Sigmoid colon (tissue), 6 donors: ENCODE measurements at regions not wholly inside any gene's neighbourhood (a gene's known extent, or its start where the extent isn't known, plus 50 kb on each side); places are given as distances from the start of the nearest gene placed in this dataset.

Source experiments
- DNase-seq: peaks from one replicate; pipeline ENCODE4 v3.0.0-alpha.2; 2019
- H3K27ac ChIP-seq, 4 donors: fragments of 200-600 bp; sonication (generic); one replicate each; pipeline ENCODE4 v1.5.1; 2016 to 2019; ENCODE audit warnings: mild to moderate bottlenecking in 1 of 4
- H3K27me3 ChIP-seq, 3 donors: fragments of 200-600 bp; sonication (generic); one replicate each; pipeline ENCODE4 v1.5.1; 2019; ENCODE audit warnings: mild to moderate bottlenecking in 1 of 3
- H3K36me3 ChIP-seq, 4 donors: fragments of 200-600 bp; sonication (generic); one replicate each; pipeline ENCODE4 v1.5.1; 2016 to 2019
- H3K4me1 ChIP-seq, 4 donors: fragments of 200-600 bp; sonication (generic); one replicate each; pipeline ENCODE4 v1.5.1; 2017 to 2019
- H3K4me3 ChIP-seq, 4 donors: fragments of 200-600 bp; sonication (generic); one replicate each; pipeline ENCODE4 v1.5.1; 2017 to 2019; ENCODE audit warnings: mild to moderate bottlenecking in 2 of 4, moderate library complexity in 1 of 4
- H3K9me3 ChIP-seq, 4 donors: fragments of 200-600 bp in 3 of 4; sonication (generic) in 3 of 4; one replicate each; pipeline versions ENCODE4 v1.5.1 to v1.6.1; 2013 to 2019
- CTCF ChIP-seq, 4 experiments: fragments of 450-650 bp in 3 of 4; fragments of 200-600 bp in 1 of 4; IDR thresholded peaks; one replicate each; pipeline ENCODE4 v1.5.1; 2016 to 2019; ENCODE audit warnings: antibody characterized with exemption in 4 of 4, mild to moderate bottlenecking in 3 of 4, moderate library complexity in 2 of 4
- EP300 ChIP-seq, 4 donors: sonication (generic); formaldehyde crosslinking; IDR thresholded peaks; one replicate each; pipeline ENCODE4 v1.6.1; 2017; ENCODE audit warnings: antibody characterized with exemption in 4 of 4
- POLR2A ChIP-seq, 2 donors: fragments of 450-650 bp; IDR thresholded peaks; one replicate each; pipeline ENCODE4 v1.6.1; 2016; ENCODE audit warnings: antibody characterized with exemption in 2 of 2, mild to moderate bottlenecking in 2 of 2, moderate library complexity in 2 of 2
- POLR2AphosphoS5 ChIP-seq, 4 donors: sonication (generic); formaldehyde crosslinking; IDR thresholded peaks; one replicate each; pipeline ENCODE4 v1.6.1; 2017; ENCODE audit warnings: antibody characterized with exemption in 4 of 4
- WGBS, 2 donors: extraction: QIAGEN DNeasy Blood & Tissue Kit; methylation state at CpG; one replicate each; pipeline ENCODE4 v1.1.7; 2013; 5-methylcytosine and 5-hydroxymethylcytosine counted together
- intact Hi-C: fragments of 100-400 bp; cut with DNase I; formaldehyde crosslinking; loops from one replicate; pipeline ENCODE4 v1.15.1; 2023
- donor health status: healthy with polysubstance abuse.
- donor health status: healthy.

GRCh38 chr4:27100713-27101112, 240.1 kb downstream of the STIM2 start:
- WGBS, 2 donors: 40 to 74% methylated on average over 10 of the region's 10 CpGs
- no peaks in the 10 kb centered on the region for H3K36me3 ChIP-seq
- H3K4me1 ChIP-seq: peaks cover 0 to 12% (median 9%) of the 10 kb centered on the region in 4 donors
- H3K27me3 ChIP-seq: no peaks in the 10 kb centered on the region
- DNase-seq: no peak
- H3K4me3 ChIP-seq: no peak overlapping the region
- intact Hi-C loops: no loop called here
- TF ChIP-seq POLR2A (IDR thresholded peaks at IDR 0.05): no peak
- no peak for TF ChIP-seq CTCF (IDR thresholded peaks at IDR 0.05)
- no peak for TF ChIP-seq EP300 (IDR thresholded peaks at IDR 0.05)
- no peak for TF ChIP-seq POLR2AphosphoS5 (IDR thresholded peaks at IDR 0.05)
- H3K9me3 ChIP-seq: no peaks in the 10 kb centered on the region
- H3K27ac ChIP-seq: no peak overlapping the region

- WGBS, 2 donors: 44 to 57% methylated on average over 12 of the region's 12 CpGs
- H3K9me3 ChIP-seq: no peaks in the 10 kb centered on the region
- H3K27me3 ChIP-seq: no peaks in the 10 kb centered on the region
- intact Hi-C loops: no loop called here
- DNase-seq: no peak
- TF ChIP-seq POLR2AphosphoS5 (IDR thresholded peaks at IDR 0.05) (no peak), POLR2A (IDR thresholded peaks at IDR 0.05) (no peak), EP300 (IDR thresholded peaks at IDR 0.05) (no peak), CTCF (IDR thresholded peaks at IDR 0.05) (no peak)
- no peaks in the 10 kb centered on the region for H3K36me3 ChIP-seq
- H3K4me3 ChIP-seq: no peak overlapping the region
- peaks cover 0 to 12% (median 9%) of the 10 kb centered on the region in 4 donors for H3K4me1 ChIP-seq
- no peak overlapping the region for H3K27ac ChIP-seq
Measured at GRCh38 chr4:27101126-27101525, 240.5 kb downstream of the STIM2 start.

GRCh38 chr4:27101561-27101960, 240.9 kb downstream of the STIM2 start:
- Histone ChIP-seq H3K27ac (no peak overlapping the region), H3K4me3 (no peak overlapping the region), H3K4me1 (peaks cover 0 to 12% (median 9%) of the 10 kb centered on the region in 4 donors), H3K36me3 (no peaks in the 10 kb centered on the region), H3K27me3 (no peaks in the 10 kb centered on the region), H3K9me3 (no peaks in the 10 kb centered on the region)
- intact Hi-C loops: no loop called here
- no peak for DNase-seq
- 74 to 75% methylated on average over 7 of the region's 7 CpGs for WGBS, 2 donors
- TF ChIP-seq POLR2A (IDR thresholded peaks at IDR 0.05): no peak

- Histone ChIP-seq H3K4me1 (no peaks in the 10 kb centered on the region), H3K9me3 (no peaks in the 10 kb centered on the region), H3K27ac (no peak overlapping the region), H3K27me3 (no peaks in the 10 kb centered on the region), H3K4me3 (no peak overlapping the region), H3K36me3 (no peaks in the 10 kb centered on the region)
- TF ChIP-seq CTCF (IDR thresholded peaks at IDR 0.05): no peak
- no peak for TF ChIP-seq EP300 (IDR thresholded peaks at IDR 0.05)
- no peak for TF ChIP-seq POLR2AphosphoS5 (IDR thresholded peaks at IDR 0.05)
- TF ChIP-seq POLR2A (IDR thresholded peaks at IDR 0.05): no peak
- intact Hi-C loops: no loop called here
- 76 to 79% methylated on average over 3 of the region's 3 CpGs for WGBS, 2 donors
- DNase-seq: no peak
Measured at GRCh38 chr4:27111627-27112026, 251.0 kb downstream of the STIM2 start.

GRCh38 chr4:27112587-27112986, 251.9 kb downstream of the STIM2 start:
- intact Hi-C loops: no loop called here
- H3K4me1 ChIP-seq: no peaks in the 10 kb centered on the region
- H3K27ac ChIP-seq: no peak overlapping the region
- 86 to 92% methylated on average over 3 of the region's 3 CpGs for WGBS, 2 donors
- H3K9me3 ChIP-seq: no peaks in the 10 kb centered on the region
- TF ChIP-seq POLR2A (IDR thresholded peaks at IDR 0.05) (no peak), CTCF (IDR thresholded peaks at IDR 0.05) (no peak), EP300 (IDR thresholded peaks at IDR 0.05) (no peak), POLR2AphosphoS5 (IDR thresholded peaks at IDR 0.05) (no peak)
- H3K4me3 ChIP-seq: no peak overlapping the region
- no peak for DNase-seq
- H3K36me3 ChIP-seq: no peaks in the 10 kb centered on the region
- H3K27me3 ChIP-seq: no peaks in the 10 kb centered on the region
